ENCODE measurements at regions not wholly inside any gene's neighbourhood (a gene's known extent, or its start where the extent isn't known, plus 50 kb on each side); places are given as distances from the start of the nearest gene placed in this dataset.

- Histone ChIP-seq H3K9me2 (ENCODE audit: insufficient read depth) (no peaks in the 10 kb centered on the region), H3K4me2 (ENCODE audit: low read length) (no peak overlapping the region), H3K9ac (ENCODE audit: low read length) (no peak overlapping the region), H2AFZ (ENCODE audit: low read depth, low read length, poor library complexity, severe bottlenecking) (no peak overlapping the region), H3K9me3 (ENCODE audit: control insufficient read depth in 1 of 2, insufficient read depth in 1 of 2, low read depth in 1 of 2, low read length in 2 of 2) (no peaks in the 10 kb centered on the region), H3K4me3 (replicated peaks in 1 of 2; ENCODE audit: low read depth in 1 of 2, low read length in 2 of 2) (no peak overlapping the region), H3K4me1 (ENCODE audit: control insufficient read depth in 1 of 2, insufficient read depth in 2 of 2, low read length in 2 of 2) (no peaks in the 10 kb centered on the region), H4K20me1 (ENCODE audit: insufficient read depth) (no peaks in the 10 kb centered on the region), H3K79me2 (ENCODE audit: insufficient read depth, low read length) (no peaks in the 10 kb centered on the region), H3K27ac (ENCODE audit: low read depth, low read length) (no peak overlapping the region), H3K36me3 (ENCODE audit: control insufficient read depth in 1 of 2, insufficient read depth in 2 of 2, low read length in 2 of 2) (no peaks in the 10 kb centered on the region), H3K27me3 (ENCODE audit: insufficient read depth, low read length) (peaks cover 23% of the 10 kb centered on the region)
- CTCF ChIA-PET = interaction anchor here (1.0 to 2.6 kb wide), 11 partner anchors 9 to 254 kb away, joined by 3 to 15 read pairs (median 5); no protein-coding TSS in a partner anchor
- intact Hi-C loops (cut with micrococcal nuclease) = no loop called here
- TF ChIP-seq REST (IDR thresholded peaks at IDR 0.05; ENCODE audit: low read depth) = no peak
- TF ChIP-seq ATF3 (IDR thresholded peaks at IDR 0.05) = no peak
- TF ChIP-seq YY1 (IDR thresholded peaks at IDR 0.05; ENCODE audit: extremely low read depth, insufficient replicate concordance, low read depth, low read length) = no peak
- no peak for TF ChIP-seq EZH2 (IDR thresholded peaks at IDR 0.05)
- TF ChIP-seq TCF7L2 (IDR thresholded peaks at IDR 0.05; ENCODE audit: borderline replicate concordance, extremely low read depth, insufficient read depth, insufficient read length) = no peak
- no peak for TF ChIP-seq ZFX (IDR thresholded peaks at IDR 0.05)
- no peak for TF ChIP-seq POLR2A (IDR thresholded peaks at IDR 0.05; ENCODE audit: borderline replicate concordance, extremely low read depth, insufficient read depth, insufficient read length)
- no peak for TF ChIP-seq ELF1 (IDR thresholded peaks at IDR 0.05; ENCODE audit: borderline replicate concordance, low read depth)
- no peak for TF ChIP-seq POLR2AphosphoS5 (IDR thresholded peaks at IDR 0.05; ENCODE audit: low read depth, low read length)
- no peak for TF ChIP-seq EGR1 (IDR thresholded peaks at IDR 0.05; ENCODE audit: low read depth)
- no peak for TF ChIP-seq SRF (IDR thresholded peaks at IDR 0.05; ENCODE audit: low read depth)
- TF ChIP-seq CTCF (IDR thresholded peaks at IDR 0.05 in 2 of 3, conservative IDR thresholded peaks at IDR 0.05 in 1 of 3; ENCODE audit: borderline replicate concordance in 1 of 3, insufficient read depth in 1 of 3, low read depth in 2 of 3, low read length in 2 of 3) = no peak
- no peak for TF ChIP-seq ZBTB33 (IDR thresholded peaks at IDR 0.05; ENCODE audit: extremely low read depth, insufficient replicate concordance, low read length)
- TF ChIP-seq CEBPB (IDR thresholded peaks at IDR 0.05; ENCODE audit: low read depth) = no peak
- TF ChIP-seq CBX3 (IDR thresholded peaks at IDR 0.05; ENCODE audit: low read depth) = no peak
- RAD21 ChIA-PET (ENCODE audit: low non-redundant PET in 1 of 2, low total read pairs in 2 of 2, uncharacterized antibody in 2 of 2, unreplicated experiment in 2 of 2) = no interaction called here
- DNase-seq (ENCODE audit: low read depth, low spot score) (no peak), ATAC-seq (no peak)
- POLR2A ChIA-PET = interaction anchor here (0.9 kb wide), 1 partner anchor 78 kb away, joined by 3 read pairs; no protein-coding TSS in a partner anchor
- BruUV-seq (replicated peaks) = no TSS peak
Observed at GRCh38 chr14:22122829-22123560, 449.4 kb upstream of the OR4E1 start.
